CD4-positive, alpha-beta T cell treated with Interleukin-15 for 4 hours (primary cell): ENCODE measurements at regions not wholly inside any gene's neighbourhood (a gene's known extent, or its start where the extent isn't known, plus 50 kb on each side); places are given as distances from the start of the nearest gene placed in this dataset.
A peak's percentile ranks its signal among the peaks of the same experiment; 100 is the strongest.

ENCODE experiments used
- DNase-seq: peaks from one replicate; pipeline ENCODE4 v3.0.0-alpha.2; 2020; ENCODE audit warnings: low spot score

DNA sequence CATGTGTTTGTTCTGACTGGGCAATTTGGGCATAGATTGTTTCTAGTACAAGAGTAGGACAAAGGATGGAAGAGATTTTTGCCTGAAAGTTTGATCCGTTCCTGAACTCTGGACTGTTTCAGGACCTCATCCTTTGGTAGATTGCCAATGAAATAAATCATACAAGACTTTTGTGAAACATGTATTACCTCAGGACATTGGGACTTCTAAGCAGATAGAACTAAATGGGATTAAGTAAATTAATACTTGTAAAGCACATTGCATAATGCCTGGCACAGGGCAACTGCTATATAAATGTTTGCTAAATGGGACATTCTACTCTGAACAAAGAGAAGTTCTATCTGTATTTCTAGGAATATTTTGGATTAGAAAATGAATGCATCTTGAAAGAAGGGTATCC is 164.8 kb upstream of the RPS6KA3 start:
- no peak for DNase-seq

DNA sequence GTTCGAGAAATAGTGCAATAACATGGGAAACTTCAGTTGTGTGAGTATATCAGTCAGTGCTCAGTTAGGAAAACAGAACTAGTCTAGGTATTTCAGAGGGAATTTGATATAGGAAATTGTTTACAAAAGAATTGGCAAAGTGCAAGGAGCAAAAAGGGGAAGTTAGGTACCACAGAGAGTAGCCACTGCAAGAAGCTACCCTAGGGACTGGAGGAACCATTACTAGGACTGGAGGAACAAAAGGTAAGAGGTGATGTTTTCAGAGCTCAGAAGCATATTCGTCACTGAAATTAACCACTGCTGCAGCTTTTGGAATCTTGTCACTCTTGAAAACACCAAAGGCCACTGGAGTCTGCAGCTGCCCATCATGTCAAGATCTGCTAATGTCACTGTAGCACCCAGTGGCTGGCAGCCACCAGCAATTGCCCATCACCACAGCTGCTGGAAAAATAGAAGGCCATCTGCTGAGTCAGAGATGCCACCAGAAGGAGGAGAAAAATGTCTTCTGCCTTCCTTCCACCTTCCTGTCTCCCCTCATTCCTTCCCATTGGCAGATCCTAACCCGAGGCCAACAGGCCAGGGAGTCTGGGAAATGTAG is 160.6 kb upstream of the RPS6KA3 start:
- no peak for DNase-seq

DNA sequence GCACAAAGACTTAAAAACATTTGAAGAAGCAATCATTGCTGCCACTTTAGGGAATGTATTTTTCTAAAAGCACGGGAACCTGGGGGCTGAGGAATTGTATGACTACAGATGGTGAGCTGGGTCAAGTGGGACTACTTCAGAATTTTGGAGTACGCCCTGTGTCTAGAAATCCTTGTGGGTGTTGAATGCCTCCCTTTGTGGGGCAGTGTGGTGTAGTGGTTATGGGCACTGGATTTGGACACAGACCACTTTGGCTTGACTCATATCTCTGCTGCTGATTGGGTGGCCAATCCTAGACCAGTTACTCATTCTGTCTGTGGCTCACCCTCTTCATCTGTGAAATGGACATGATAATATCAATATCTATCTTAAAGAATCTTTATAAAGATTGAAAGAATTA is 155.0 kb upstream of the RPS6KA3 start:
- no peak for DNase-seq

DNA sequence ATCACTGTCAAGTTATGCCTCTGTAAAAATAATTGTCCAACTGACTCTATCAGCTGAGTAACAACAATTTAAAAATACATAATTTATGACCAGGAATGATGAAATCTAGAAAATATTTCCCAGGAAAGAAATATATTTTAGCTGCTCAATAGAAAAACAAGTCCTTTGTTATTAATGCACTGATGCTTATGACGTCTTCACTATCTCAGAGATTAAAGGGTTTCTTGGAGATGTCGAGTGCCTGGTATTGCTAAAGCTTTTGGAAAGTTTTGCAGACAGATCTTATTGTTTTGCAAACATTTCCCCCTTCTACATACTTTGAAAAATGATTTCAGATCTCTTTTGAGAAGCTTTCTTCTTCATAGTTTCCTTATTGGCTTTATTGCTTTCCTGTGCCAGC is 154.6 kb upstream of the RPS6KA3 start:
- DNase-seq: no peak

DNA sequence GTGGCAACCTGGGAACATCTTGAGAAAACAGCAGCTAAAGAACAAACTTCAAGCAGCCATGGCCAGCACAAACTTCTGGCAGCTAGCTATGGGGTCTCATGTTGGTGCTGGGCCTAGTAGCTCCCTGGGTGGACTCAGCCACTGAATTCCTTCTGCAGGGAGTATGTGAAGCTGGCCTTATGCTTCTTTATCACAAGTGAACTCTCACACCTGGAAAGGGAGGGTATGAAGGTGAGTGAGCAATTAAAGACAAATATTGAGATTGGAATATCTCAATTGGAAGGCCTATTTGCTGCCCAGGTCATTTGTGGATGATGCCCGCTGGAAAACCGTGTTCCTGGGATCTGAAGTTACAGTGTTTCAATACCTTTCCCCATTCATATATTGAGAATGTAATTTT is 153.3 kb upstream of the RPS6KA3 start:
- no peak for DNase-seq

DNA sequence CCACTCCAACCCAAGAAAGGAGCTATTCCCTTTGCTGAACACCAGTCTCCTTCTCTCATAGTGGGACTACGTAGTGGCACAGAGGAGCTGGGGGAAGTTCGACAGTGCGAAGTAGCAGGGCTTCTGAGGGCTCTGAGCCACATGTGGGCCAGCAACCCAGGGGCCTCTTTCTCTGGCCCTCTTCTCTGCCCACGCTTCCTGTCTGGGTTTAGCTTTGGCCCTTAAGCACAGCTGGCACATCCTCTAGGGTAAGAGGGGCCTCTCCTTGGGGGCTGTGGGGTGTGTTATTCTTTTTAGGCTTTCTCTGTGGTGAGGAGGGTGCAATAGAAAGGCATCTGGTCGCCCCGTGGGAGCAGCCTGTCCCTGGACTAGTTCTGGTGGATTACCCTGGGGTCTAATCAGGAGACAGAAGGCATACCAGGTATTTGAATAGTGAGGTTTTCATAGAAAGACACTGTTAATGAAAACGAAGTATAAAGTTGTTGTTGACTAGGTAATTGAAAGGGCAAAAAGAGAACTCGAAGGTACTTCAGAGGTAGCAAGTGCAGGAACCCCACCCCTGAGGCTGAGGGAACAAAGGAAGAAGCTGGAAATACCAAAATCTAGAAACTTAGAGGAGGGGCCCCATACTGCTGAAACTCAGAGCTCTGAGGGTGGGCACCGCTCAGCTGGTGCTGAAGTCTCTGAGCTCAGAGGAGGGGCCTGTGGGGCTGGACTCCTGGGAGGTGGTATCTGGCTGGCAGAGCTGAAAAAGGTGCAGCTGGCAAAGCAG is 151.9 kb upstream of the RPS6KA3 start:
- DNase-seq: no peak

DNA sequence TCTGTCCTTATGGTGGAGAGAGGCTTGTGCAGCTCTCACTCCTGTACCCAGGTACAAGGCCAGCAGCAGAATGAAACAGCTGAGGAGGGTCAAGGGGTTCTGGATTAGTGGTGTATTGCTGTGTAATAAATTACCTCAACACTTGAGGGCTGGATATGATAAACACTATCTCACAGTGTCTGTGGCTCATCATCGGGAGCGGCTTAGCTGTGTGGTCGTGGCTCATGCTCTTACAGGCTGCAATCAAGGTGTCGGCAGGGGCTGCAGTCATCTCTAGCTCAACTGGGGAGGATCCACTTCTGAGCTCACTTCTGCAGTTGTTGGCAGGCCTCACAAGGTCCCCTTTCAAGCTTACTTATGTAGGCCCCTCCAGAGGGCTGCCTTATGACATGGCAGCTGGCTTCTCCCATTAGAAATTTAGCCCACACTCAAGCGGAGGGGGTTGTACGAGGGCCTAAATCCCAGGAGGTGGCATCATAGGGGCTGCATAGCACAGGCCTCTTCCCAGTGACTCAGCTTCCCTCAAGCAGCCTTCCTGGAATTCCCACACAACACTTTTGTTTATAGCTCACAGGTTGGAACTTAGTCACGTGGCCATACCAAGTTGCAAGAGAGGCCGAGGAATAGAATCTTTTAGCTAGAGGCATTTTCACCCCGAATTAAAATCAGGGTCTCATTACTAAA is 148.2 kb upstream of the RPS6KA3 start:
- DNase-seq: no peak

DNA sequence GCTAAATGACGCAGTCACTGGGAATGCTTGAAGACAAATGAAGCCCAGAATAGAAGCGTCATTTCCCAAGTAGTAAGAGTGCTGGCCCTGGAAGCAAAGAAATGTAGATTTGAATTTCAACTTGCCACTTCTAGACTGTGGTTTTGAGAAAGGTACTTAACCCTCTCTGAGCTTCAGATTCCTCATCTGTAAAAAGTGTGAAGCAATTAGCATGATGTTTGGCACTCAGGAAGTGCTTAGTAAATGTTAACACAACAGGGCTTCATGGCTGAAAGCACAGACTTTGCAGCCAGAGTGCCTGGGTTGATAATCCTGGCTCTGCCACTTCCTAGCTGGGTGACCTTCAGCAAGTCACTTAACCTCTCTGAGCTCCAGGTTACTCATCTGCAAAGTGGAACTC is 147.4 kb upstream of the RPS6KA3 start:
- no peak for DNase-seq

DNA sequence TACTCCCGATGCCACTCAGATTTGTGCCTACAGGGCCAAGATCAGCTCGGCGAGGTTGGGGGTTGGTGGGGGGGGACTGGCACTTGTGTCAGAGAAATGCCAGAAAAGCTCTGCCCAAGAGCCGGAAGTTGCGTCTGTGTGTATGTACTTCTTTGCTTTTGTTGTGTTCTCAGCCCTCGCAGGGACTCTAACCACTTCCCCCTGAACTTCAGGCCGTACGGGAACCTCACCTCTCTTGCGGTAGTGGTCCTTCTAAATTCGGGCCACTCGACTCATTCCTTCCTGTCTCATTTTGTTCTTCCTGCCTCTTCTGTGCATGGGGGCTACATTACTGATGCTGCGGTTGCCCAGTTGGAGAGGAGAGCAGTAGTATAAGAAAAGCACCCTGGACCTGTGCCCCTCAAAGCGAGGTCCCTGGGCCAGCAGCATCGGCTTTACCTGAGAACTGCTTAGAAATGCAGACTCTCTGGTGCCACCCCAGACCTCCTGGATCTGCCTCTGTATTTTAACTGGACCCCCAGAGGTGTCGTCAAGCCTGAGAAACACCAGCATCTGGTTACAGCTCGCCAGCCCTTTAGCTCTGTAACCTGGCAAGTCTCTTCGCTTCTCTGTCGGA is 146.3 kb upstream of the RPS6KA3 start:
- DNase-seq: peak; percentile 48

DNA sequence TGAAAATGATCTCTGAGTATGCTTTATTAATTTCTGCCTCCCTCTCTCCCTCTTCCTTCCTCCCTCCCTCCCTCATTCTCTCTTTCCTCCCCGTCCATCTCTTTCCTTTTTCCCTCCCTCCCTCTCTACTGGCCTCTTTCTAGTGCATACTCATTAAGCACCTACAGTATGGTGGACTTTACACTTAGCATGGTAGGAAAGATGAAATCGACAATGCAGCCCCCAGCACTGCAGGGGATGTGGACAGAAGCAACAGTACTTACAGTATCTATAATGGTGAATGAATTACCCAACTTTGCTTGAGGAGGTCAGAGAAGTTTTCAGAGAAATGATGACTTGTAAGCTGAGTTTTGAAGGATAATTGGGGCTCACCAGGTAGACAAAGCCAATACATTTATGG is 143.8 kb upstream of the RPS6KA3 start:
- no peak for DNase-seq

DNA sequence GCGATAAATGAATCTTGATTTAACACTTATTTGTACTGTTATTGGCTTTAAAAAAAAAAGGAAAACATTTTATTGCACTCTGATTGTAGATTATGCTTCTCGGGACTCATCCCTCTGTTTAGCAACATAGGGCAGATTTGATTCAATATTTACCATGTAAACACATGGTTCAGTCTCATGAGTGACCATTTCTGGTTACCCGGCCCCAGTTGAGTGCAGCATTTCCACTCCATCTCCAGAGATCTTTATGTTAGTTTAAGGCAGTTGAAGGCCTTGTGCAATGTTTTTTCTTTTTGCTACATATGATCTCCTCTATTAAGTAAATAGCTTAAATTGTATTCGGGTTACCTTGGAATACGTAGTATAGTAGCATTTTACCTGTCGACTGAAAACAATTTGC is 143.3 kb upstream of the RPS6KA3 start:
- DNase-seq: no peak

DNA sequence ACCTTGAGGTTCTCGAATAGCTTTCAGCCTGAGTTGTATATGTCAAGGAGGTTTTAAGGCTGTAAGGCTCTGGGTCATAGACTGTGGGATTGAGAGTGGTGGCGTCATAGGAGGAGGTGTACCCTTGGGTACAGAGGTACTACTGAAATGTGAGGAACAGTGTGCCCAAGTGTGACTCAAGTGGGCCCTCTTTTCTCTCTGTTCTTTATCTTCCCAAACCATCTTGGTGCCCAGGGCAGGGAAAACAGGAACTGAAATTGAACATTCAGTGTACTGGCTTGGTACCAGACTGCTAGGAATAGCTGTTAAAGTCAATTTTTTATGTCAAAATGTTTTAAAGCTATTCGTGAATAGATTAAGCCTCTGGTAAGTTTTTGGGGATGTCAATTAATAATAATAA is 136.2 kb upstream of the RPS6KA3 start:
- DNase-seq: no peak

DNA sequence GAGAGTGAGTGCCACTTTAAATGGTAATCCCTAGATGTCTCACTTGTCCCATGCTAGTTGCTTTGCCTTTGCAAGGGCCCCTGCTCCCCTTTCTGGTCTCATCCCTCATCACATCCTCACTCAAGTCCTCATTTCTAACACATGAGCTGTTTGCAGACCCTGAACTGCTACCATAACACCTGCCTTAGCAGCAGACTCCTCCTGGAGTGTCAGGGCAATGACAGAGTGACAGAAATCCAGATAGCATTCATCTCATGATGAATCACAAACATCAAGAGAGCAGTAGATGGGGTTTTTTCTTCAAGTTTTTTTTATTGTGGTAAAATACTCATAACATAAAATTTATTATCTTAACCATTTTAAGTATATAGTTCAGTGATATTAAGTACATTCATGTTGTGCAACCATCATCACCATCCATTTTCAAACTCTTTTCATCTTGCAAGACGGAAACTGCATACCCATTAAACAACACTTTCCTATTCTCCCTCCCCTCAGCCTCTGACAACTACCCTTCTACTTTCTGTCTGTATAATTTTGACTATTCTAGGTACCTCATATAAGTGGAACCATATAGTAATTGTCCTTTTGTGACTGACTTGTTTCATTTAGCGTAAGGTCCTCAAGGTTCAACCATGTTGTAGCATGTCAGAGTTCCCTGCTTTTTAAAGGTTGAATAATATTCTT is 133.2 kb upstream of the RPS6KA3 start:
- DNase-seq: no peak

DNA sequence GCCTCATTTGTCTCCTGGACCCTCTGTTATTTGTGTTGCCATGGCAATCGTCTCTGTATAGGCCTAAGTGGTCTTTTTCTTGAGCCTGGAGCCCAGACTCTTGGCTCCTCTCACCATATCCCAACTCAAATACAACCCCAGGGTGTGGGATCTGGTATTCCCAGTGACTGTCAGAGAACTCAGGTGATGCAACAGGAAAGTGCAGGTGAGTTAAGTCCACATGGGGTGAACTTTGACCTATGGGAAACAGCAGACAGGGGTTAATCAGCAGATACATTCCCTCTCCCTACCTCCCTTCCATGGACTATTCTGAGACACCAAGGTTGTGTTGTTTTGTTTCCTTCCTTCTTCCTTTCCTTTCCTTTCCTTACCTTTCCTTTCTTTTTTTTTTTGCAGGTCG is 130.9 kb upstream of the RPS6KA3 start:
- no peak for DNase-seq

DNA sequence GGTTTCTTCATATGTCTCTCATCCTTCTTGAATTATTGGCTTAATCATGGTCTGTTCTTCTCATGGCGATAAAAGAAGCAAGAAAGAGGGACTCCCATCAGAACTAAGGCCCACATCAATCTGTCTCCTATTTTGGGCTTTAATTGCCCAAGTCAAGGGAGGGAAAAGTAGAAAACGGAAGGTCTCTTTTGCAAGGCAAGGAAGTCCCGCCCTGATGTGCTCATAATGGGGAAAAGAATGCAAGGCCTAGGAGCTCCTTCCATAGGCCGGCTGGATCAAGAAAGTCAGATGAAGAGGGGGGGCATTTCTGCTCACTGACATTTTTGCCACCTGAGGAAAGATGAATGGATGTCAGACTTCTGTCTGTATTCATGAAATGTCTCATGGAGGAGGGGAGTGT is 127.7 kb upstream of the RPS6KA3 start:
- DNase-seq: no peak

DNA sequence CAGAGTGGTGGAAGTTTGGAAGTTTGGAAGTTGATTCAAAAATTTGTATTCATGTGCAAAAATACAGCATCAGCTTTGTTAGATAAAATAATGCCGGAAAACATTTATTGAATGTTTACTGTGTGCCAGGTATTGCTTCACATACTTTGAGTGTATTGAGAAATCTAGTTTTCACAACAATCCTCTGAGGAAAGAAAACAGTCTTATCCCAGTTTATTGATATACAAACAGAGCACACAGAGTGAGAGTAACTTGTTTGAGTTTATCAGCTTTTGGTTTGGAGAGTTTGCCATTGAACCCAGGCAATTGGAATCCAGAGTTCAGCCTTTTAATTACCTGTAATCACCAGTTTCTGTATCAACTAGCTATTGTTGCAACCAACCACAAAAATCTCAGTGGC is 127.2 kb upstream of the RPS6KA3 start:
- DNase-seq: no peak

DNA sequence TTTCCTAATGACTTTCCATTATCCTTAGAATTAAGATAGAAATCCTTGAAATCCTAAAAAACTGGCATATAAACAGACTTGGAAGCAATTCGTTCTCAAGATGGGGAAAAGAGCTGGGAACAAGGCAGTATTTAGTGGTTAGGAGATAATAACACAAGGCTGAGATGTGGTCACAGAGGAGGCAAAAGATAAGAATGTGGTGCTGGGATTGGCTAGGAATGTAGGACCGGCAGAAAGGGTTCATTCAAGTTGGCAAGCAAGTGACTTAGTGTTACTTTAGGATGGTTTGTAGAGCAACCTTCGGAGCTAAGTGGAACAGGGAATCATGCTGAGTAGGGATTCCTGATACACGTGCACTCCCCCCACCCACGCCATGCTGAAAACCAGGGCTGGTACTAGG is 121.9 kb upstream of the RPS6KA3 start:
- no peak for DNase-seq

DNA sequence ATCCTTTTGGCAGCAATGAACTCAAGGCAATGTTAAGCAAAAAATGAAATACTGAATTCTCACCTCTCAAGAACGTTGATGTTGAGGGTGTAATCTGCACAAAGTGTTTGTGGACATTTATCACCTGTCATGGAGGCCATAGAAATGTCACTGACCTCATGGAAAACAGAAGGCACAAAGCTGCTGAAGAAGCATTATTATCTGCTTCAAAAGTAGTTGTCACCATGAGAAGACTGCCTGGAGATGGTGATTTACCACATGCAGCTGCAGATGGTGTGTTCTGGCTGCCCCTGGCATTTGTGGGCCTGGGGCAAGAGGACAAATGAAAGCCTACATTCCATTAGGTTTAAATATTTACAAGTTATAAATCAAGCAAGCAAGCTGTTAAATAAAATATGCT is 116.8 kb upstream of the RPS6KA3 start:
- DNase-seq: no peak

DNA sequence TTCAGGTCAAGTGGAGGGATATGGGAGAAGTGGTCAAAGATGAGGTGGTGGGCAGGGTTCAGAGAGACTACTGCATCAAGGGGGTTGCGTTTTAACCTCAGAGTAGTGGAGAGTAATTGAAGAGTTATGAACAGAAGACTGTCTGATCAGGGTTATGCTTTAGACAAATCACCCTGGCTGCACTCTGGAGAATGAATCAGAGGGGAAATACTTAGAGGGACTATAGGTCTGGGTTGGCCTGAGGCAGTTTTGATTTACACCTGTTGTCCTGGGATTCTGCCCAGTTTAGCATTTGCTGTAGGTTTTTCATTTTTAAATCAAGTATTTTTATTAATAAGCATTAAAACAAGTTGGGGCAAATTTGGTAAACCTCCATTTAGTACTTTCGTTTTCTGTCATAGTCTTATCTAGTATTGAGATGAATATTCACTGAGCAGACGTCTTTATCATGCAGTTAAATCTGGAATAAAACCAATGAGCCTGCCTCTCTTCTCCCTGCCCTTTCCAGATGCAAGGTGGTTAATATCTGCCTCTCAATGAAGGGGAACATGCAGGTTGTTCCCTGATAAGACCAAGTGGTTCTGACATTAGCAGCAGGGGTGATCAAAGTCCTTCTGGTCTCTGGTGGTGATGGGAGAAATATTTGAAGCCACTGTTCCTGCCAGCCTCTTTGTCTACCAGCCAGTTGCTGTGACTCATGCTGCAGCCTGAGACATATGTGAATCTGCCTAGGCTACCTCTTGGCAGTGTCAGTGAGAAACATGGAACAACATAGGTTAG is 116.0 kb upstream of the RPS6KA3 start:
- DNase-seq: peak; percentile 20

DNA sequence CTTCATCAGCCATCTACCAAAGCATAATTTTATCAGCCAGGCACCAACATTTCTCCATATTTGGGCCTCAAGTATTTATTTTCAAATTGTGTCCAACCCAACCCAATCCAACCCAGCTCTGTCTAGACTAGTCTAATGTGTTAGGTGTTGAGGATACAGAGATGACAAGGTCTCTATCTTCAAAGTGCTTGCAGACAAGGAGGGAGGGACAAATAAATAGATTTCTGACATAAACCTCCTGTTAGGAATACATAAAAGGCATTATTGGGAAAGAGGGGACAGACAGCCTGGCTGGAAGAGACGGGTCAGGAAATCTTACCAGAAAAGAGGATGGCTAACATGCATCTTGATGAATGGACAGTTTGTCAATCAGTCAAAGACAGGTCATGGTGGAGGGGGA is 115.4 kb upstream of the RPS6KA3 start:
- no peak for DNase-seq

DNA sequence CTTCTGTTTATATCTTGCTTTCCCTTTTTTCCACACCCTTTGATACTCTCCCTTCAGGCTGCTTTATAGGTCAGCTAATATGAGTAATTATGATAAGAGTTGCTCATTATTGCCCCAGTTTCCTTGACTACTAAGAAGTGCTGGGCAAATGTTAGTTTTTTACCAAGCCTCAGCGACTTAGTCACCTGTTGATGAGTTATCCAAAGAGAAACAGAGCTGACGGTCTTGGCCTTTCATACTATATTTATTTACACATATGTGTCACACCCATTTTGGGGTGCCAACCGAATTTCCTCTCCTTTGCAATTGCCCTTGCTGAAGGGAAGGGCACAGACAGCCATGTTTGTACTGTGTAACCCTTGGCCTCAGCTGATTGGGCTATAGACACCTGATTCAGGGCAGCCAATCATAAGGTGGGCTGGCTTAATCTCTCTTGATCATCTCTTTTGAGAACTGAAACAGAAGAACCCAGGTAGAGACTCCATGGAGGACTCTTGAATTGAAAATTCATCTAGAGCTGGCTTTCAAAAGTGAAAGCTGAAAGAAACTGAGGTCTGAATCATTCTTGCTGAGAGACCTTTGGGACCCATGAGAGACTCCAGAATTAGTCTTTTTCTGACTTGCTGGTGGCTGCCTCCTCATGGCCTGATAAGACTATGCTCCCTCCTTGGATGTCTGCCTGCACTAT is 111.7 kb upstream of the RPS6KA3 start:
- peak; percentile 59 for DNase-seq
